GM03348 (cell line): ENCODE measurements at regions not wholly inside any gene's neighbourhood (a gene's known extent, or its start where the extent isn't known, plus 50 kb on each side); places are given as distances from the start of the nearest gene placed in this dataset.
A peak's percentile ranks its signal among the peaks of the same experiment; 100 is the strongest.

Experiments
- DNase-seq: peaks from one replicate; pipeline ENCODE4 v3.0.0; 2012; ENCODE audit warnings: low spot score

DNA sequence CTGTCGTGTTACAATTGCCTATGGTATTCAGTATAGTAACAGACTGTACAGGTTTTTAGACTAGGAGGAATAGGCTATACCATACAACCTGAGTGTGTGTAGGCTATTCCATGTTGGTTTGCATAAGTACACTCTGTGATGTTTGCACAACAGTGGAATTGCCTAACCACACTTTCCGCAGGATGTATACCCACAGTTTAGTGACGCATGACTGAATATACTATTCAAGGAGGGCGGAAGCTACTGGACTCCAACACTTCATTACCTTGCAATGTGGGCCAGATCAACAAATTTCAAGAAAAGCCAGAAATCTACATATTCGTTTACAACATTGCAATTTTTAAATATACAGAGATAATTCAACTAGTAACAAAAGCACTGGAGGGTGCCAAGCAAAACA, 317.2 kb downstream of the PDGFC start:
- DNase-seq, result no peak

DNA sequence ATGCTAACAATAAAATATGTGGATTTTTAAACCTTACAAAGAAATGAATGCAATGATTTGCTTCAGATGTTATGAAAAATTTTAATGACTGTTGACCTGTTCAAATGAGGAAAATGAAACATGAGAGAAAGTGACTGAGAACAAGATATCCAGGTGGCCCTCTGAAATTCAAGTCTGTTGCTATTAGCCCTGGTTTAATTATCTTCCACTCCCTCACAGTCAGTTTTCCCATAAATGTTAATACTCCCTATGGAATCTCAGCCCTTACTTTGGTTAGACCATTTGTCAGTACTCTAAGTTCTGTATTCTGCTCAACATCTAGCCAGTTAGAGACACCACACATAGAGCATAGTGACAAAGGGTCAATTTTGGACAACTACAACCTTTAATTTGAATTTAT, 327.8 kb downstream of the PDGFC start:
- DNase-seq, result no peak

DNA sequence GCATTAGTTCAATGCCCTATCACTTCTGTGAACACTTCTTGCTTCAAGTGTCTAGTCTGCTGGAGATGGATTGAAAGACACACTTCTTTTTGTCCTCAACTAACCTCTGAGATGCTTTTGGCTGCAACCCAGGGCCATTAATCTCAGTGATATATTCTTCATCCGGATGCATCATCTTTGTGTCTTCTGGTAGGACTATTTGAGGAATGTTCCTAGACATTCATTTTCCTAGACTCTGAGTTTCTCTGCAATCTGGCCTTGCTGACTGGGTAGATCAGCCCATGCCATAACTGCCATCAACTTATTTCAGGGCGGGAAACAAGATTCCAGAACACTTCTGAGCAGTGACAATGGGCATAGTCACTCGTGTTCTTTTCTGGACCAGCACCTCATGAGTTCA, 329.4 kb downstream of the PDGFC start:
- DNase-seq, result peak; percentile 11

DNA sequence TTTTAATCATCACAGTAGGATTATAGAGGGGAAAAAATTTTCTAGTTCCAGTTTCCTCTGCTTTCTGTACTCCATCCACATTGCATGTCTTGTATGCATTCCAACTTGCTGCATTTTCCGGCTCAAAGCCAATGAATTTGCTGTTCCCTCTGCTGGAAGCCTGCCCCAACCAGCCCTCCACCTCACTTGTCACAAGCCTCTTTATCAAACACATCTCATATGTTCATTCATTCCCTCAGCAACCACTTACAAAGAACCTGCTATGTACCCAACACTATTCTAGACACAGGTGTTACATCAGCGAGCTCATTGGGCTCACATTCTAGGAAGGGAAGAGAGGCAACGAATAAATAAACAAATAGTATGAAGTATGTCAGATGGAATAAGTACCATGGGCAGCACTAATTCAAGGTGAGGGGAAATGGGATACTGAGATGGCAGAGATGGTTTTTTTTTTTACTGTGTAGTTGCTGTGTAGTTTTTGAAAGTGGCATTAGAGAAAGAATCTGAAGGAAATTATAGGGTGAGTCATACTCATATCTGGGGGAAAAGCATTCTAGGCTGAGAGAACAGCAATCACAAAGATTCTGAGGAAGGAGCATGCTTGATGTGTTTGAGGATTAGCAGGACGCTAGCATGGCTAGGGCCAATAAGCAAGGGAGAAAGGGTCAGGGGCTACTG, 332.5 kb downstream of the PDGFC start:
- peak; percentile 41 for DNase-seq

DNA sequence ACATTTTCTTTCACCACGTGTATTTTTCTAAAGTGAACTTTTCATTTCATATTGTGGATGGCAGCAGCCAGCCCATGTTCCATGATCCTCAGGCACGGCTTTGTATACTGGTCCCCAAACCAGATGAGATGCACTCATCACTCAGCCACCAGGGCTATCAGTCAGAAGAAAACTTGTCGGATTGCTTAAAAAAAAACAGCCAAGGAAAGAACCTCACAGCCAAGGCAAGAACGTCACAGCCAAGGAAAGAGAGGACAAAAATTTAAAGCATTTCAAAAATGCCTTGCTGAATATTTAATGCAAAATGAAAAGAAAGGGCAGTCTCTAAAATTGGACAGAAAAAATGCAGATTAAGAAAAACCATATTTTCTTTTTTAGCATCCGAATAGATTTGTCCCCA, 333.3 kb downstream of the PDGFC start:
- peak; percentile 56 for DNase-seq

DNA sequence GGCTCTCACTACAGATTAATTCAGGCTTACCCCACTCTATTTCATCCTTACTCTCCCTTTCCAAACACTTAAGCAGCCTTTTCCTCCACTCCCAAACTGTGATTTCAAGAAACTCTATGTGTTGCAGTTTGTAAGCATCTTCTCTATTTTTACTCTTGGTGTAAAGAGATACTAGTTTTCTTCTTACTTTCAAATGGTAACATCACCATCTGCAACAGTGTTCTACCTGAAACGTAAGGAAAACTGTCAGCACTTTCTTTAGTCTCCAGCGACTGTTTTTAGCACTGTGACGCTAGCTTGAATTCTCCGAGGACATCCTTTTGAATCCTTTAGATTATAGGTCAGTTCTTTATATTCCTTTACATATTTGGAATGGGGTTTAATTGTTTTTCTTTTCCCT, 335.2 kb downstream of the PDGFC start:
- no peak for DNase-seq

DNA sequence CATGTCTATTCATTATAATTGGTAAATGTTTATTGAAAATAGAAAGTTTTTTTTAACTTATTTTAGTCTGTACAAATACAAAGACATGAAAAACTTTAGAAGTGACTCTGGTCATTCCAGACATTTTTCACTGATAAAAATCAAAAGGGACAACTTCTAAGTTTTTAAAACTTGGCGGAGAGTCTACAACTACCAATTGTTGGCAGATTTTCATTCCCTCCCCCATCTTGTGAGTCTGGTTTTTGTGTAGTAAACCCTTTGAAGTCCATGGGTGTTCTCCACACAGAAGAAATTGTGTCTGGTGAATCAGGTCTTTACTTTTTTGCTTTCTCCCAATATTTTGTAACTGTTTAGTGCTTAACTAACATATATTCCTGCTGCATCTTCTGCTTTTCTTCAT, 336.5 kb downstream of the PDGFC start:
- no peak for DNase-seq

DNA sequence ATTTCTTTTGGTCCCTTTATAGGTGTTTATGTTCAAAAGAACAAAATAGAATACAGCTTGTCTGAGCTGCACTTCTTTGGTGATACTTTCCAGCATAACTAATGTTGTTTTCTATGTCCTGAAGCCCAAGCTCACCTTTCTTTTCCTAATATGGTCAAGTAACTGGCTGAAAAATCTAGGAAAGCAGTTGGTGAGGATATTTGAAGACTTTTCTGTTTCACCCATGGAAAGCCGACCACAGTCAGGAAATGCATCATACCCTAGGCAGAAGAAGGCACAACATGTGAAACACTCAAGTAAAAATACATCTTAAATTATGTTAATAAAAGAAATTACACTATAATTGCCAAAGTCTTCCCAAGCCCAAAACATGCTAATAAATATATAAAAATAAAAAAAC, 337.0 kb downstream of the PDGFC start:
- DNase-seq, result no peak

DNA sequence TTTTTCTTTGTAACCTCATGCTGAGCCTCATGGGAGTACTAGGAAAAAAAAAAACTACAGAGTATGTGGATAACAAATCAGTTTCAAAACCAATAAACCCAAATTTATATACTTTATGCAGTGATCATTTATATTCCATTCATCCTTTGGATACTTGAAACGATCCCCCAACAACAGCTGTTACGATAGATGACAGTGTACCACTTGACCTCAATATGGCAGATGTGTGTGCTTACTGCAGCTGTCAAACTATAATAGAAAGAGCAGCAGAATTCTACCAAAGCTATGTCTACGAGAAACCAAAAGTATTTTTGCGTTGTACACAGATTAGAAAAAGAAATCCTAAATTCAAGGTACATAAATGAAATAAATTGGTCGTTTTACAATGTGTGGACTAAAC, 337.8 kb downstream of the PDGFC start:
- DNase-seq, result no peak

DNA sequence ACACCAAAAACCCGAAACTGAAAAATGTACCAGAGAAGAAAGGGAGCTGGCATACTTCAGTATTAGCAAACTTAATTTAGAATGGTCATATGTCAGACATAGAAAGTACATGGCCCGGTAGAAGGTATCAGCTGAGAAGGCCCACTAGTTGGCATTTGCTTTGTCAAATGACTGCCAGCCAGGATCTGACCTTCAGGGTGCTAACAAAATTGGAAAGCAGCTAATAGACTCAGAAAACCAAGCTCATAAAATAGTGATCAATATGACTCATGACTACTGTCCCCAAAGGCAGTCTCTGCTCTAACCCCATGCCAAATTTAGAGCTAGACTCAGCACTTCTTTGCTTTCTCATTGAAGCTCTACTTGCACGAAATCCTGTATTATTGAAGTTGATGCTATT, 342.7 kb downstream of the PDGFC start:
- no peak for DNase-seq

DNA sequence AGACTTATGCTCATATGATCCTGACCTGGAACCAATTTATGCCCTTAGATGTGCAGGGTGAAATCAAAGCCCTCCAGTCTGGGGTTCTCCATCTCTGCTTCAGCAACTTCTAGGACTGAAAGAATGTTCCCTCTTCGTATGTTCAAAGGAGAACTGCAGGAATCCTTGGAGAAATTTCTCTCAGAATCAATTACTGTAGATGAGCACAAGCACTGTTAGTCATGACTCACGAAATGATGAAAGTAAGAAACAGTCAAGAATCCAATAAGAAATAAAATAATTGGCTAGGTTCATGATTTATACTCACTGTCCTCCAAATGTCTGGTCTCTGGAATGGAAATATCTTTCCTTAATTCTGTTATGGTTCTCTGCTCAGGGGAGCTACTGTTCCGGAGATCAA, 348.2 kb downstream of the PDGFC start:
- peak; percentile 20 for DNase-seq

DNA sequence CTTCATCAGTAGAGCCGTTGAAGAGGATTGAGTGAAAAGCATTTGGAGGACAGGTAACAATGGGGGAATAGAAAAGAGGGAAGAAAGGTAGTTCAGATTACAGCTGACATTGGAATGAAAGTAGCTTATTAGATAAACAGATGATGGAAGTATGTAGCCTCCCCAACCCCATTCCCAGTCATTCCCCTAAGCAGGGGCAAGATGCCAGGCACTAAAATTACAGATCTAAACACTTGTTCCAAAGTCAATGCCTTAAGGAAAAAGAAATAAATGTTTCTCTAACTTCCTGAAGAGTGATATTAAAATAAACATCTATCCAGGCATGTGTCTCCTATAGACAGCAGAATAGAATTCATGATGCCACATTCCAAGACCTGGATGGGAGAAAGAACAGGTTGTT, 350.8 kb downstream of the PDGFC start:
- no peak for DNase-seq

DNA sequence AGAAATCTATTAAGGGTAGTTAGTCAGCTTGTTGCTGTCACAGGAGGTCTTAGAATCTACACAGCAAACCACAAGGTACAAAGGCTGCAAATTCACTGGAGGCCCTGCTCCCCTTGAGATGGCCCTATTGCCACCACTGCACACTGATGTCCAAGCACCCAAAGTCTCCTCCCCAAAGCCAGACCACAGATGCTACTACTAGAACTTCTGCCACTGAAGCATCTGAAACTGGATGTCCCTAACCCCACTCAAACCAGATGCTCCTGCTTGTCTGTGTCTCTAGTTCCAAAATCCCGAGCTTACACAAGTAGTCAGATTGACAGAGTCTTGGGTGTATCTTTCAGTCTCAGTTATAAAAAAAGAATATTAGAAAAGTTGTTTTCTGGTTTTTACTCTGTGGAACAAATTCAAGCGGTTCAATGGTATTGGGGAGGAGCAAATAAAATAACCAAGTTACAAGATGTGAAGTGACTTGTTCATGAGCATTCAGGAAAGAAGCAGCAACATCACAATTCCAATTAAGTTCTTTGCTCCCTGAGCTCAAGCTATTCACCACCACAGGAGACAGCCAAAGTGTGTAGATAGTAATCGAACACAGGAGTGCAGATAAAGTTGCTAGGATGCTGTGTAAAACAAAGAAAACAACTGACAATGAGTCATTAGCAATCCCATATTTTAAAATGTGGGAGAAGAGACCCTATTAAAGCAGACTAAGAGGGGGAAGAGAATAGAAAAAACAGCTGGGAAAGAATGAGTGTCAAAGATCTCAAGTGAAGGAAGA, 352.3 kb downstream of the PDGFC start:
- no peak for DNase-seq

DNA sequence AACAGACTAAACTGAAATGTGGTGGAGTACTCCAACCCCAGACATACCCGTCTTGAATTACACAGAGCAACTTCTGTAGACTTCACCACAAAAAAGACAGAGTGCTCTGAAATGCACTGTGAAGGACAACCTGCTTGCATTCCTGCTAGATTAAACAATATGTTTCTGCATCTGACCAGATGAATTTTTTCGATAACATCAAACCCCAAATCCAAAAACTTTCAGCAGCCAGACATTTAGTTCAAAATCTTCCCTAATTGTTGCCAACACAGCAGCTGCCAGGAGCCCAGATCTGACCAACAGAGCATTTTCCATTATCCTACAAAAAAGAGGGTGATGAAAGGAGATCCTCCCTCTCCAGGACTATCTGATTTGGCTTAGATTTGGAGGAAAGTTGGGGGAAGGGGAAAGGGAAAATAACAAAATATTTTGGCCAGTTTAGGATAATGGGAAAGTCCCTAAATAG, 356.5 kb downstream of the PDGFC start:
- peak; percentile 71 for DNase-seq

DNA sequence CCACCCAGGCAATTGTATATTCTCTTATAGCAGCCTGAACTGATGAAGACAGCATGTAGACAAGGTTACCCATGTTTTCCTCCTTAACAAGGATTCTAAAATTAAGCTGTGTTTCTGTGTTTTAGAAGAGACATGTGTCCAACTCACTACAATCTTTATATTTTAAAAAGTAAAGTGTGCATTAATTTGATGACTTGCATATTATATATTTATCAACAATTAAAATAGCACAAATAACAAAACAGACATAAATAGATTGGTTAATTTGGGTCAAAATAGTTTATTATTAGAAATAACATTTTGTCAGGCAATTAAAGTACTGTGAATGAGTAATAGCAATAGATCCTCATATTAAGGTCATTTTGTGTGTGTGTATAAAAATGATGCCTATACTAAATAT, 357.1 kb downstream of the PDGFC start:
- no peak for DNase-seq

DNA sequence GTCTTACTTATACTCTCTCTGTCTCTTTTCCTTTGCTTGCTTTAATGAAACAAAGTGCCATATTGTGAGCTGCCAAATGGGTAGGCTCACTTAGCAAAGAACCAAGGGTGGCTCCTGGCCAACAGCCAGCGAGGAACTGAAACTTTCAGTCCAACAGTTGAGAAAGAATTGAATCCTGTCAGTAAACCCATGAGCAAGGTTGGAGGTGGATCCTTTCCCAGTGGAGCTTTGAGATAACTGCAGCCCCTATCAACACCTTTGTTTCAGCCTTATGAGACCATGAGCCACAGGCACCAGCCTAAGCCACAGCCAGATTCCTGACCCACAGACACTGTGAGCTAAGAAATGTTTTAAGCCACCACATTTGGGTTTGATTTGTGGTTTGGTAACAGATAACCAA, 362.2 kb downstream of the PDGFC start:
- DNase-seq, result no peak

DNA sequence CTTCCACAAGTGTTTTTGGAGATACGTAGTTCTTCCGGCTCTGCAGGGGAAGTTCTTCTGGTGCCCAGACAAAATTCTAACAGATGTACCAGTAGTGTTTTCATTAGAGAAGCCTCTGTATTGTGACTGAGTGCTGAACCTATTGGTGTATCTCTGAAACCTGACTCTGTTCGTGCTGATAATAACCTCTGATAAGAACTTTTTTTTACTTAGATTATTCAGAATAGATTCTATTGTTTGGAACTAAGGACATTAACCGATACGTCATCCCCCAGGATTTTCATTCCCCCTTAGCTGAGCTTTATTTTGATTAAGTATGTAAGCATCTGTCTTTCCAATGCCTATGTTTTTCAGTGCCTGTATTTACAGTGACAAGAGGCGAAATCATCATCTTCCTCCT, 362.9 kb downstream of the PDGFC start:
- DNase-seq, result no peak

DNA sequence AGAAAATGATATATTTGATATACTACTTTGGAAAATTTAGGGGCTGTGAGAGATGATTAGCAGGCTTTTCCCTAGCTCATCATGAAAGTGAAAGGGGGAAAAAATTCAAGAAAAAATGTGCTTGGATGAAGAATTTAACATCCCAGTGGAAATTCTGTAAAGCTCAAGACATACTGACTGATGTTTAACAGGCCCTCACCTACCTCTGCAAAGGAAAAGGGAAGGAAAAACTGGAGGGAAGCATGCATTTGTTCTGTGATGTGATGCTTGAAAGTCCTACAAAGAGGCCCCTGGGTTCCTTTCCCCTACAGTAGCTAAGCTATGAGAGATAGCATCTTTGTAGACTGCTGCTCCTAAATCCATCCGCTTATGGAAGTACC, 364.1 kb downstream of the PDGFC start:
- no peak for DNase-seq

DNA sequence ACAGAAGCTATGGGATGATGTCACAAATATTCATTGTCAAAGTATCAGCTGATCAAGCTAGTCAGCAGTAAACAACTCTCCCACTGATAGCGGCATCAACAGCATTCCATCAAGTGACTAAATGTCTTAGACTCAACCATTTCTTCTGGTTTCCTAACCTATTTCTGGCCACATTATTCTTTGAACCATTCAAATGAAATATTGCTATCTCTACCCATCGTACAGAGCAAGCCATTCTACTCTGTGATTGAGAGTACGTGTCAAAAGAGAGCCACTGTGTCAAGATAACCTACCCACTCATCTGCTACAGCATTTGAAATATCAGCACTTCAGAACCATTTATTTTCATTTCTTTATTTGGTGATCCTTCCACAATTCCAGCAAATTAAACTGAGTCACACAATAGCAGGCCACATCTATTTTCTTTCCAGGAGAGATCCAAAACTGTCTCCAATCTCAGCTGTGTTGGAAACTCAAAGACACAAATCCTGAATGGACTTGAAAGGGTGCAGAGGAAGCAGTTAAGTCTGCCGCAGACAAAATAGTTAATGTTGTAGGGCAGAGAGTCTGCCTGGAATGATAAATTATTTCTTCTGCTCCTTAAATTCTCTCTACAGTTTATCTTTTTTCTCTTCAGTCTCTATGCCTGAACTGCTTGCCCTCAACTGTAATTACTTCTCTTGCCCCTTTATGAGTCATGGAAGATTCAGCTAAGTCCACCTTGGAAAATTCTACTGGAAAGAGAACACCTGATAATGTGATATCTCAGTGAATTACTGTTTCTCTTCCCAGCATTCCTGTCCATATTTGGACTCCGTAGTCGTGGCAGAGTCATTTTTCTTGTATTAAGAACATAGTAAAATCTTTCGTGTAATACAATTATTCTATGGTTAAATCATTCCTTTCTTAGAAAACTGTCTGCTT, 364.8 kb downstream of the PDGFC start:
- DNase-seq, result no peak

DNA sequence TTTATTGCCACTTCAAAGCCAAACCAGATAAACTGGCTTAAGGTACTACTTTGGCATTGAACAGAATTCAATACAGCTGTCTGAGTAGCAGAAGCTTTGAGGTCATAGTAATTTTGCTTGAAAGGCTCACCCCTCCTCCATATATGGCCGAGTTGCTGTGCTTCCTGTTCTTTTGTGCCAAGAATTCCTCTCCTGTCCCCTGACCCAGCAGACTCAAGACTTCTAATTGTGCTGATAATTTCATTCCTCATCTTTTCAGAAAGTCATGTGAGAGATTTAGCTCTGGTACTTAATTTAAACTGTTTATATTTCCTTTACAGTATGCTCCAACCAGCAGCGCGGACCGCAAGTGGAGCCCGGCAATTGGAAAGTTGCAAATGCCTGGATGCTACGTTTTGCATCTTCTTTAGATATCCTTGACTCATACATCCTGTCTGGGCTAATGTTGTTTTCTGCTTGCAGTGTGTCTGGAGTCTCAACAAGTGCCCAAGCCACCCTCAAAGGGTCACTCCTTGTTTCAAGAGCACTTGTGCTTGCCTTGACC, 373.4 kb downstream of the PDGFC start:
- no peak for DNase-seq

DNA sequence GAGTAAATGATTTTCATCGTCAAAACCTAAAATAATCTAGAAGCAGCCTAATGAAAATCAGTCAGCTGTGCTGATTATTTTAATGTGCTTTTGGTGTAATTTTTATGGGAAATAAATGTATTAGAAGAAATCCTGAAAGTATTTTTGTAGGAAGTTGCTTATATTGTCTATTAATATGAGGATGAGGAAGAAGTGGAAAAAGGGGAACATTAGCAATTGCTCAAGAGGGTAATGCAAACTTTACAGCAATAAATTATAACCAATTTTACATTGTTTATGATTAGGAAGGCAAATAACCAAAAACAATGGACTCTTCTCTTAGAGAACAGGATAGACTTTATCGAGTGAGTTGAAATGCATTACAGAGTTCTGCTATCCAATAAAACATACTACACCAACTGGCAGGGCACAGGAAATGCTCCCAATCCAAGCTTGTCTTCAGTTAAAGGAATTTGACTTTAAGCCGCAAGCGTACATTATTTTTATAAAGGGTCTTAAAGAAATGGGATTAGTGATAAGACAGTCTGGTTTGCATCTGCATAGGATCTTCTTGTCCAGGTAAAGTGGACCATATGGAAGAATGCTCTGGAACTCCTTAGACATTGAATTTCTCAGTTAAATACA, 374.8 kb downstream of the PDGFC start:
- DNase-seq, result no peak

DNA sequence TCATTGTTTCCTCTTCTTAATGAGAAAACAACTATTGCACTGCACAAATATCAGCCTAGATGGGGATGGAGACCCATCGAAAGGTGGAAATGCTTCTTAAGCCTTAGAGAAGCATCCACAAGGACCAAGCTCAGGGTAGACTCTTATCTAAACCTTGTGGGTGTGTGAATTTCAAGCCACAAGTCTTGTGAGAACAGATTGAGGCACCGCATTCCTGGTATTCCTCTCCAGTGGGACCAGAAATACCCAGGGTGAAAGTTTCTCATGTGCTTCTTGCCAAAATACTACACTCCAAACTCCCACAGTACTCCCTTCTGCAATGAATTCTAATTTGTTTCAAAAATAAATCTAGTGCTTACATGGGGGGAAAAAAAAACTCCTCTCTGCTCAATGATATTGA, 375.6 kb downstream of the PDGFC start:
- peak; percentile 13 for DNase-seq
